HEK293 (cell line): ENCODE measurements at regions not wholly inside any gene's neighbourhood (a gene's known extent, or its start where the extent isn't known, plus 50 kb on each side); places are given as distances from the start of the nearest gene placed in this dataset.
"Not testable (repeated sequence)": the region's sequence is repeated elsewhere in the genome, so short reads cannot be mapped to it uniquely, and the experiment has no call there.

ENCODE experiments used
- RBAK ChIP-seq: fragments of 450-650 bp; formaldehyde crosslinking; IDR thresholded peaks from 2 replicates; pipeline ENCODE4 v1.5.1; 2016; ENCODE audit warnings: missing biosample characterization, missing genetic modification characterization
- YY1 ChIP-seq: fragments of 450-650 bp; formaldehyde crosslinking; IDR thresholded peaks from 2 replicates; pipeline ENCODE4 v1.5.1; 2018; ENCODE audit warnings: missing biosample characterization, missing genetic modification characterization
- ZBTB17 ChIP-seq: fragments of 450-650 bp; formaldehyde crosslinking; IDR thresholded peaks from 2 replicates; pipeline ENCODE4 v1.5.1; 2016; ENCODE audit warnings: missing biosample characterization, missing genetic modification characterization
- ZEB2 ChIP-seq: fragments of 450-650 bp; formaldehyde crosslinking; IDR thresholded peaks from 2 replicates; pipeline ENCODE4 v1.5.1; 2016; ENCODE audit warnings: missing biosample characterization, missing genetic modification characterization
- ZNF114 ChIP-seq: fragments of 450-650 bp; formaldehyde crosslinking; IDR thresholded peaks from 2 replicates; pipeline ENCODE4 v1.5.0; 2017; ENCODE audit warnings: missing biosample characterization, missing genetic modification characterization
- ZNF121 ChIP-seq: fragments of 450-650 bp; formaldehyde crosslinking; IDR thresholded peaks from 2 replicates; pipeline ENCODE4 v1.5.1; 2016; ENCODE audit warnings: missing biosample characterization, missing genetic modification characterization
- ZNF146 ChIP-seq: fragments of 450-650 bp; formaldehyde crosslinking; IDR thresholded peaks from 2 replicates; pipeline ENCODE4 v1.5.1; 2016; ENCODE audit warnings: missing biosample characterization, missing genetic modification characterization
- TF ChIP-seq, protein P1 (sequence below): fragments of 450-650 bp; formaldehyde crosslinking; IDR thresholded peaks from 2 replicates; pipeline ENCODE4 v1.5.1; 2016; ENCODE audit warnings: missing biosample characterization, missing genetic modification characterization
- TF ChIP-seq, protein P2 (sequence below): fragments of 450-650 bp; formaldehyde crosslinking; IDR thresholded peaks from 2 replicates; pipeline ENCODE4 v1.5.1; 2016; ENCODE audit warnings: missing biosample characterization, missing genetic modification characterization, low read depth
- TF ChIP-seq, protein P3 (sequence below): fragments of 450-650 bp; formaldehyde crosslinking; conservative IDR thresholded peaks from 2 replicates; pipeline ENCODE4 v1.5.1; 2016; ENCODE audit warnings: low read depth, missing biosample characterization, missing genetic modification characterization
- TF ChIP-seq, protein P4 (sequence below): fragments of 450-650 bp; formaldehyde crosslinking; IDR thresholded peaks from 2 replicates; pipeline ENCODE4 v1.5.1; 2016; ENCODE audit warnings: missing biosample characterization, missing genetic modification characterization

DNA sequence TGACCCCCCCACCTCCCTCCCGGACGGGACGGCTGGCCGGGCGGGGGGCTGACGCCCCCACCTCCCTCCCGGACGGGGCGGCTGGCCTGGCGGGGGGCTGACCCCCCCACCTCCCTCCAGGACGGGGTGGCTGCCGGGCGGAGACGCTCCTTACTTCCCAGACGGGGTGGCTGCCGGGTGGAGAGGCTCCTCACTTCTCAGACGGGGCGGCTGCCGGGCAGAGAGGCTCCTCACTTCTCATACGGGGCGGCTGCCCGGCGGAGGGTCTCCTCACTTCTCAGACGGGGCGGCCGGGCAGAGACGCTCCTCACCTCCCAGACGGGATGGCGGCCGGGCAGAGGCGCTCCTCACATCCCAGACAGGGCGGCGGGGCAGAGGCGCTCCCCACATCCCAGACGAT is 84.7 kb downstream of the OR2B2 start:
- TF ChIP-seq, protein P1, sequence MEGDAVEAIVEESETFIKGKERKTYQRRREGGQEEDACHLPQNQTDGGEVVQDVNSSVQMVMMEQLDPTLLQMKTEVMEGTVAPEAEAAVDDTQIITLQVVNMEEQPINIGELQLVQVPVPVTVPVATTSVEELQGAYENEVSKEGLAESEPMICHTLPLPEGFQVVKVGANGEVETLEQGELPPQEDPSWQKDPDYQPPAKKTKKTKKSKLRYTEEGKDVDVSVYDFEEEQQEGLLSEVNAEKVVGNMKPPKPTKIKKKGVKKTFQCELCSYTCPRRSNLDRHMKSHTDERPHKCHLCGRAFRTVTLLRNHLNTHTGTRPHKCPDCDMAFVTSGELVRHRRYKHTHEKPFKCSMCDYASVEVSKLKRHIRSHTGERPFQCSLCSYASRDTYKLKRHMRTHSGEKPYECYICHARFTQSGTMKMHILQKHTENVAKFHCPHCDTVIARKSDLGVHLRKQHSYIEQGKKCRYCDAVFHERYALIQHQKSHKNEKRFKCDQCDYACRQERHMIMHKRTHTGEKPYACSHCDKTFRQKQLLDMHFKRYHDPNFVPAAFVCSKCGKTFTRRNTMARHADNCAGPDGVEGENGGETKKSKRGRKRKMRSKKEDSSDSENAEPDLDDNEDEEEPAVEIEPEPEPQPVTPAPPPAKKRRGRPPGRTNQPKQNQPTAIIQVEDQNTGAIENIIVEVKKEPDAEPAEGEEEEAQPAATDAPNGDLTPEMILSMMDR (tag by site-specific recombination) = not testable (repeated sequence)
- TF ChIP-seq, protein P2, sequence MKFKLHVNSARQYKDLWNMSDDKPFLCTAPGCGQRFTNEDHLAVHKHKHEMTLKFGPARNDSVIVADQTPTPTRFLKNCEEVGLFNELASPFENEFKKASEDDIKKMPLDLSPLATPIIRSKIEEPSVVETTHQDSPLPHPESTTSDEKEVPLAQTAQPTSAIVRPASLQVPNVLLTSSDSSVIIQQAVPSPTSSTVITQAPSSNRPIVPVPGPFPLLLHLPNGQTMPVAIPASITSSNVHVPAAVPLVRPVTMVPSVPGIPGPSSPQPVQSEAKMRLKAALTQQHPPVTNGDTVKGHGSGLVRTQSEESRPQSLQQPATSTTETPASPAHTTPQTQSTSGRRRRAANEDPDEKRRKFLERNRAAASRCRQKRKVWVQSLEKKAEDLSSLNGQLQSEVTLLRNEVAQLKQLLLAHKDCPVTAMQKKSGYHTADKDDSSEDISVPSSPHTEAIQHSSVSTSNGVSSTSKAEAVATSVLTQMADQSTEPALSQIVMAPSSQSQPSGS = not testable (repeated sequence)
- not testable (repeated sequence) for TF ChIP-seq ZNF121, RBAK, YY1, ZEB2, ZBTB17, ZNF114, ZNF146 (tag by site-specific recombination)
- TF ChIP-seq, protein P3, sequence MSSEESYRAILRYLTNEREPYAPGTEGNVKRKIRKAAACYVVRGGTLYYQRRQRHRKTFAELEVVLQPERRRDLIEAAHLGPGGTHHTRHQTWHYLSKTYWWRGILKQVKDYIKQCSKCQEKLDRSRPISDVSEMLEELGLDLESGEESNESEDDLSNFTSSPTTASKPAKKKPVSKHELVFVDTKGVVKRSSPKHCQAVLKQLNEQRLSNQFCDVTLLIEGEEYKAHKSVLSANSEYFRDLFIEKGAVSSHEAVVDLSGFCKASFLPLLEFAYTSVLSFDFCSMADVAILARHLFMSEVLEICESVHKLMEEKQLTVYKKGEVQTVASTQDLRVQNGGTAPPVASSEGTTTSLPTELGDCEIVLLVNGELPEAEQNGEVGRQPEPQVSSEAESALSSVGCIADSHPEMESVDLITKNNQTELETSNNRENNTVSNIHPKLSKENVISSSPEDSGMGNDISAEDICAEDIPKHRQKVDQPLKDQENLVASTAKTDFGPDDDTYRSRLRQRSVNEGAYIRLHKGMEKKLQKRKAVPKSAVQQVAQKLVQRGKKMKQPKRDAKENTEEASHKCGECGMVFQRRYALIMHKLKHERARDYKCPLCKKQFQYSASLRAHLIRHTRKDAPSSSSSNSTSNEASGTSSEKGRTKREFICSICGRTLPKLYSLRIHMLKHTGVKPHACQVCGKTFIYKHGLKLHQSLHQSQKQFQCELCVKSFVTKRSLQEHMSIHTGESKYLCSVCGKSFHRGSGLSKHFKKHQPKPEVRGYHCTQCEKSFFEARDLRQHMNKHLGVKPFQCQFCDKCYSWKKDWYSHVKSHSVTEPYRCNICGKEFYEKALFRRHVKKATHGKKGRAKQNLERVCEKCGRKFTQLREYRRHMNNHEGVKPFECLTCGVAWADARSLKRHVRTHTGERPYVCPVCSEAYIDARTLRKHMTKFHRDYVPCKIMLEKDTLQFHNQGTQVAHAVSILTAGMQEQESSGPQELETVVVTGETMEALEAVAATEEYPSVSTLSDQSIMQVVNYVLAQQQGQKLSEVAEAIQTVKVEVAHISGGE (tag by site-specific recombination) = not testable (repeated sequence)
- TF ChIP-seq, protein P4, sequence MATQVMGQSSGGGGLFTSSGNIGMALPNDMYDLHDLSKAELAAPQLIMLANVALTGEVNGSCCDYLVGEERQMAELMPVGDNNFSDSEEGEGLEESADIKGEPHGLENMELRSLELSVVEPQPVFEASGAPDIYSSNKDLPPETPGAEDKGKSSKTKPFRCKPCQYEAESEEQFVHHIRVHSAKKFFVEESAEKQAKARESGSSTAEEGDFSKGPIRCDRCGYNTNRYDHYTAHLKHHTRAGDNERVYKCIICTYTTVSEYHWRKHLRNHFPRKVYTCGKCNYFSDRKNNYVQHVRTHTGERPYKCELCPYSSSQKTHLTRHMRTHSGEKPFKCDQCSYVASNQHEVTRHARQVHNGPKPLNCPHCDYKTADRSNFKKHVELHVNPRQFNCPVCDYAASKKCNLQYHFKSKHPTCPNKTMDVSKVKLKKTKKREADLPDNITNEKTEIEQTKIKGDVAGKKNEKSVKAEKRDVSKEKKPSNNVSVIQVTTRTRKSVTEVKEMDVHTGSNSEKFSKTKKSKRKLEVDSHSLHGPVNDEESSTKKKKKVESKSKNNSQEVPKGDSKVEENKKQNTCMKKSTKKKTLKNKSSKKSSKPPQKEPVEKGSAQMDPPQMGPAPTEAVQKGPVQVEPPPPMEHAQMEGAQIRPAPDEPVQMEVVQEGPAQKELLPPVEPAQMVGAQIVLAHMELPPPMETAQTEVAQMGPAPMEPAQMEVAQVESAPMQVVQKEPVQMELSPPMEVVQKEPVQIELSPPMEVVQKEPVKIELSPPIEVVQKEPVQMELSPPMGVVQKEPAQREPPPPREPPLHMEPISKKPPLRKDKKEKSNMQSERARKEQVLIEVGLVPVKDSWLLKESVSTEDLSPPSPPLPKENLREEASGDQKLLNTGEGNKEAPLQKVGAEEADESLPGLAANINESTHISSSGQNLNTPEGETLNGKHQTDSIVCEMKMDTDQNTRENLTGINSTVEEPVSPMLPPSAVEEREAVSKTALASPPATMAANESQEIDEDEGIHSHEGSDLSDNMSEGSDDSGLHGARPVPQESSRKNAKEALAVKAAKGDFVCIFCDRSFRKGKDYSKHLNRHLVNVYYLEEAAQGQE (tag by site-specific recombination) = not testable (repeated sequence)
